ENCODE measurements at regions not wholly inside any gene's neighbourhood (a gene's known extent, or its start where the extent isn't known, plus 50 kb on each side); places are given as distances from the start of the nearest gene placed in this dataset.
"Not testable (repeated sequence)": the region's sequence is repeated elsewhere in the genome, so short reads cannot be mapped to it uniquely, and the experiment has no call there.

DNA sequence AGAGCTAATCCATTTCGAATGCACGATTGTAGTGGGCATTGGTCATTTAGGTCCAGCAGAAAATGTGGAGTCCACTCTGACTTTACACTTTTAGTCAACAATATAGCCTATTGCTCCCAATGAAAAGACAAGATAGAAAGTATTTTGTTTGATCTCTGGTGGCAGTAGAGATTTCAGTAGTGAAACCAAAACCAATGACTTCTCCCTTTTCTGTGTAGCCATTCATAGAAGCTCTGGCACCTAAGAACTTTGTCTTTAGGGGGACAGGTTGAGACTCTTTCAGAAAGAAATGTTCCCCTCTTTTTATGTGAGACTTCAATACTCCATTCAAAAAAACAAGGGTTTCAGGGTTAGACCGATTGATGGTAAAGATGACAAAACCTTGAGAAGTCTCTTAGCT is 510.8 kb upstream of the POU3F2 start:
- DNase-seq, result no peak

GRCh38 chr6:98324446-98324845 is 509.9 kb upstream of the POU3F2 start:
- no peak for DNase-seq

- no peak for DNase-seq
These were observed 509.0 kb upstream of the POU3F2 start for GRCh38 chr6:98325366-98325765.

DNA sequence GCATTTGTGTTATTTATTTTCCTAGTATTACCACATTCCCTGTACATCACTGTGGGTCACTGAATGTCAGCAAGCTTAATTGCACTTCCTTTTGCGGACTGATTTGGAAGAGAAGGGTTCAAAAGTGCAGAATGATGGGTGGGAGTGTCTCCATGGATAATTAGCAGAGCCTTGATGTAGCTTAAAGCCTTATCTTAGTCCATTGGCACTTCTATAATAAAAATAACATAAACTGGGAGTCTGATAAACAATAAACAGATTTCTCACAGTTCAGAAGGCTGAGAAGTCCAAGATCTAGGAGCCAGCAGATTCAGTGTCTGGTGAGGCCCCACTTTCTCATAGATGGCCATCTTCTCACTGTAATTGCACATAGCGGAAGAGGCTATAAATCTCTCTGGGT is 501.1 kb upstream of the POU3F2 start:
- no peak for DNase-seq

- no peak for DNase-seq
These were observed 498.8 kb upstream of the POU3F2 start for GRCh38 chr6:98335594-98335993.

DNA sequence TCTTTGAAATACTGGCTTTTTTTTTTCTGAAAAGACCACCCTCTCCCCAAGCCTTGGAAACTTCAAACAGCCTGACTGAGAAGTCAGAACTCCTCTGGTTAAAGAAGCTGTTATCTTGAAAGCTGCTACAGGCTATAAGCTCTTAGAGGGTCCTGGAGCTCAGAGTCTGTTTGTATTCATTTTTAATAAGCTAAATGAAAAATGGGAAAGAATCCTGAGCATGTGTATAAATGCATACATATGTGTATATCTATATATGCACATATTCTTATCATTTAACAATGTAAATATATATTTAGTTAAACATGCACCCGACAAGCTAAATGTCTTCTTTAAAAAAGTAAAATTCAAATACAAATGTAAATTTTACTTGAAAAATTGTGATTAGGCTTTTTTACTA is 494.9 kb upstream of the POU3F2 start:
- DNase-seq, result no peak

DNA sequence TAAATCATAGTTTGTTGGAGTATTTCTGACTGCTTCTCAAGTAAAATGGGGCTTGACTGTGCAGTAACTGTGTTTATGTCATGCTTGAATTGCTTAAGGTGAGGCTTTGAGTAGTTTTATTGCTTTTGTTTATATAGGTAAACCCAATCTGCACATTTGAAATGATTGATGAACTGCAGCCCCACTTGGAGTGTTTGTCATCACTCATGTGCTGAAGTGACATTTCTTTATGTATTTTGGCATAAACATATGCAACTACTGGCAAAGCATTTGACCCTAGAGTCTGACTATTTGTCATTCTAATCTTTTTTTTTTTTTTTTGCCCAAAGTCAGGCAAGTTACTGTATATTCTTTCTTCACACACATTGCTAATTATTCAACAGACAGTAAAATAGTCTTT is 491.4 kb upstream of the POU3F2 start:
- DNase-seq, result no peak

DNA sequence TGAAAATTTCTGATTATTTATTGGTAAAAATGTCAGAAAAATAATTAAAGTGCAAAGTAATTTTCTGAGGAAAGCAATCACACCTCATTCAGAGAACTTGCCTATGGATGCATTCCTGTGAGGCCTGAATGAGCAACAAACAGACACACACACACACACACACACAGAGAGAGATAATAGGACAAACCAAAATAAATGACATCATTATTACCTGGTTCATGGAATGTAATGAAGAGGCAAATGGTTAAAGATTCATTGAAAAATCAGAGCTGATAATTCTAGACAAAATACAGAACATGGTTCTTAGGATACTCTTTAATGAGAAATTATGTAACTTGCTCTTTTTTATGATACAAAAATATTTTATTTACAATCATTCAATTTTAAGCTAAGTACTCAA is 490.6 kb upstream of the POU3F2 start:
- DNase-seq, result no peak

- DNase-seq, result no peak
These were observed 482.0 kb upstream of the POU3F2 start for GRCh38 chr6:98352348-98352747.

- DNase-seq, result no peak
These were observed 476.2 kb upstream of the POU3F2 start for GRCh38 chr6:98358173-98358572.

DNA sequence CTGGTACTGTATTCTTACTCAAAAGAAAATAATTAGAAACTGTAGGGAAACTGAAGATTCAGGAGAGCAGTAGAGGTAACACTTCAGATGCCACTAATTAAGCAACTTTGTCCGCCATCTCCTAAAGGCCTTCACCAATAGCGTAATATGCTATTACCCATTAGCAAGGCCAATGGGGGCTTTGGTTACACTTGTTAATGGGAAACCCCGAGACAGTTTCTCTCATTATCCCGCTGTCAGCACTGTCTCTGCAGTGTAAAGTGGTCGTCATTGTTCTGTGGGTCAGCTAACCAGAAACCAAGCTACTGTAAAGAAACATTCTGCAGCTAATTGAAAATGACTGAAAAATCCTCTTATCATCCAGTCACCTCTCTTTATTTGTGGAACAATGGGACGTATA is 468.0 kb upstream of the POU3F2 start:
- no peak for DNase-seq

DNA sequence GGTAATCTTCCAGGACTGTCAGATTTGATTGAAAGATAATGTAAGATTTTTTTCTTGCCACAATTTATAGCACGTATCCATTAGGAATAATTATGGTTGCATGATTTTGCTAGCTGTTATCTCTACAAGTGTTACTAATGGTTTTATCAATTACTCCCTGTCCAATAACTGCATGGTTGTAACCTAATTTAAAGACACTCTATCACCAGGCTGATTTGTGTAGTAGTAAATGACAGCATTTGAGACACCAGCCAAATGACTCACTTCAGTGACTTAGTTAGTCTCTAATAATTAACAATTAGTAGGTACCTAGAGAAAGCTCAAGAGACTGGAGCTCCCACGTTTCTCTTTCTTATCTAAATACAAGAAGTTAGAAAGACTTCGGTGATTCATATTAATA is 453.8 kb upstream of the POU3F2 start:
- no peak for DNase-seq

- no peak for DNase-seq
These were observed 452.1 kb upstream of the POU3F2 start for GRCh38 chr6:98382246-98382645.

GRCh38 chr6:98384334-98384733 is 450.0 kb upstream of the POU3F2 start:
- DNase-seq, result no peak

DNA sequence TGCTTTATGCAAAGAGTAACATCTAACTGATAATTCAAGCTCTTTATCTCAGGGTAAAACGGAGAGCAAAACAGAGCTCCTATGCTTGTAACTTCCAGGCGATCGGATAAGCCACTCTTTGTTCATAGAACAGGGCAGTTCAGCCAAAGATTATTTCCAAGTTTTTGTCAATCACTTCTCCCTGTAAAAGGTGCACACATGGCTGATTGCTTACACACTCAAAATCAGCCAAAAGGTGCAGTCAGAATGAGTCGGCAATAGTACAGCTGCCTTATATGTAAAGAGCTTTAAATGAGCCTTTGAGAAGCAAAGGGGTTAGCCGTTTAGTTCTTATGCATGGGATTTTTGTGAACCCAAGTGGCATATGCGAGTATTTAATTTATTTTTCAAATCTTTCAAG is 449.6 kb upstream of the POU3F2 start:
- no peak for DNase-seq

- no peak for DNase-seq
These were observed 438.7 kb upstream of the POU3F2 start for GRCh38 chr6:98395610-98396166.

DNA sequence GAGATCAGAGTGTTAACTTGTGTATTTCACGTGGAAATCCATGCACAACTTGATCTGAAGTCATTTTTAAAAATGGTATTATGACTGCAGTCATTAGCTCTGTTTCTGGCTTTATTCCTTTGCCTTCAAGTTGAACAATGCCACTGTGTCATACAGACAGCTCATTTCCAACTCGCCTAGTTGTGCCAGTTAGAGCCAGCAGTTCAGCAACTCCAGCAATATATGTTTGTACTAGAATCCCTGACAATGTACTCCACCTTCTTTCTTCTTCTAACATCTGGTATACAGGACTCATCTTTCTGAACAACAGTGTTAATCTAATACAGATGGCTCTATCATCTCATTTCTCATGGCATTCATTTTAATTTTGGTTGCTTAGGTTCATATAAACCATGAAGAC is 418.3 kb upstream of the POU3F2 start:
- no peak for DNase-seq

- not testable (repeated sequence) for DNase-seq
These were observed 417.7 kb upstream of the POU3F2 start for GRCh38 chr6:98416497-98417158.

DNA sequence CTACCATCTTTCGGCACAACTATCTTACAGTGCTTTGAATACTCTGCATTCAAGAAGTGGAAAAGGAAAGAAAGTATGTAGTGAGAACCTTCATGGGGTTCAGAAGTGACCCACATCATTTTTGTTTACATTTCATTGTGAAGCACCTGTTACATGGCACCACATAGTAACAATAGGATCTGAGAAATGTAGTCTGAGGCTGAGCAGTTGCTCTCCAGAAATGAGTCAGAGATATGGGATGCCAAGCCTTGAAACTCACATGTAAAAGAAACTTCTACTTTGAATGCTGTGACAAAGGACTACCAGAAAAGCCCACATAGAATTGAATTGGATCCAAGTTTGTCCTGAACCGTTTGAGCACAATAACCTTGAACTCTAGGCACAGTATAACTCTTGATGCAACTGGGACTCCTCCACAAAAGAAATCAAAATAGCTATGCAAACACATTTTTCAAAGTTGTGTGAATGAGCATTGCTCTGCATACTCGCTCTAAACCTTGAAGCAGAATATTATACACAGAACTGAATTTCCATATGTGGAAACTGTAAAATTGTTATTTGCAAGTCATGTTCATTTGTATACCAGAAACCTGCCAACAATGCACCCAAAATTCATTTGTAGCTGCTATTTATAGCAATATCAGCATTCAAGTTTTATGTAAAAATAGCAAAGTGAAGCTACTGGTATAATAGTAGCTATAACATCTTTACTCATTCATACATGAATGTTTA is 400.9 kb upstream of the POU3F2 start:
- no peak for DNase-seq

DNA sequence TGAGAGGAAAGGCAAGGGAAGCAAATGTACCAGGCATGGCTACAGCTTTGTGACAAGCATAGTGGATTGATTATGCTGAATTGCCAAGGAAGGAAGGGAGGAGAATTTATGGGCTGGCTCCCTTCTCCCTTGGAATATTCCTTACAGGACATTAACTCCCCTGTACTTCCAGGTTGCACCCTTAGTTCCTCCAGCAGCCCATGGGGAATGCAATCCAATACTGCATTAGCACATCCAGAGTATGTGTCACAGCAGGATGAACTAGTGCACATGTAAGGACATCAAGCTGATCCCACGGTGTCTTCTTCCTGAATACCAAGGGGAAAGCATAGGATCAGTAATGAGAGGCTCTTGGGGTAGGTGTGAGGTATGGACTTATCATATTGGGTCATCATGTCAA is 390.7 kb upstream of the POU3F2 start:
- no peak for DNase-seq

- DNase-seq, result no peak
These were observed 381.7 kb upstream of the POU3F2 start for GRCh38 chr6:98452685-98453084.

DNA sequence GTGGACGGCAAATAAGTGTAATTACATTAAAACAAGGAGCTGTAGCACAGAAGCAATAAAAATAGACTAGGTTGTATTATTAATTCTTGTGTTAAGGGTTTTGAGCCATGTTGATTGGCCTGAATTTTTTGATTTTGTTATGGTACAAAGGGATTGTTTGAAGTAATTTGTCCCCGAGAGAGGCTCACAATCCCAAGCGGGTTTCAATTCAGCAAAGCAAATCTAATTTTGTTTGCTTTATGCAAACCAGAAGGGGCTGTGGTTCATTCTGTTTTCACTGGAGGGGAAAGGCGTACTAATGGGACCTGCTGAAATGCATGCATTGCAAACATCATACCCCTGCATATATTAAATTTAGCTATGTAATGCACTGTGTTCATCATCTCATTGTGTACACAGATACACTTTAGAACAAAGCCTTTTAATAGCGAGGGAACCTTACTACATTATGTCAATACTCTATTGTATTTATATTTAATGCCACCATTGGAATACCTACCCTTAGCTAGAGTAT is 379.5 kb upstream of the POU3F2 start:
- no peak for DNase-seq

- DNase-seq, result no peak
These were observed 375.7 kb upstream of the POU3F2 start for GRCh38 chr6:98458708-98459107.
